ENCODE measurements at regions not wholly inside any gene's neighbourhood (a gene's known extent, or its start where the extent isn't known, plus 50 kb on each side); places are given as distances from the start of the nearest gene placed in this dataset.

DNA sequence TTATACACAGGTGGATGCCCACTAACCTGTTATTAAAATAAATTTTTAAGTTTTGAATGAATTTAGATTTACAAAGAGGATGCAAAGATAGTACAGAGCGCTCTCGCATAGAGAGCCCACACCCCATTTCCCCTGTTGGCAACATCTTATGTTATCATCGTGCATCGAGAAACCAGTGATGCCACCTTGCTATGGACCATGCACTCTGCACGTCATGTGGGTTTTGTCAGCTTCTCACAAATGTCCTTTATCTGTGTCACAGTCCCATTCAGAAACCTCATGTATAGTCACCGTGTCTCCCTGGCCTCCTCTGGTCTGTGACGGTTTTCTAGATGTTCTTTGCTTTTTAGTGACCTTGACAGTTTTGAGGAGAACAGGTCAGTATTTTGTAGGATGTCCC, 60.0 kb downstream of the ING1 start:
- no peak overlapping the region for H3K27ac ChIP-seq
- TF ChIP-seq, protein P1, sequence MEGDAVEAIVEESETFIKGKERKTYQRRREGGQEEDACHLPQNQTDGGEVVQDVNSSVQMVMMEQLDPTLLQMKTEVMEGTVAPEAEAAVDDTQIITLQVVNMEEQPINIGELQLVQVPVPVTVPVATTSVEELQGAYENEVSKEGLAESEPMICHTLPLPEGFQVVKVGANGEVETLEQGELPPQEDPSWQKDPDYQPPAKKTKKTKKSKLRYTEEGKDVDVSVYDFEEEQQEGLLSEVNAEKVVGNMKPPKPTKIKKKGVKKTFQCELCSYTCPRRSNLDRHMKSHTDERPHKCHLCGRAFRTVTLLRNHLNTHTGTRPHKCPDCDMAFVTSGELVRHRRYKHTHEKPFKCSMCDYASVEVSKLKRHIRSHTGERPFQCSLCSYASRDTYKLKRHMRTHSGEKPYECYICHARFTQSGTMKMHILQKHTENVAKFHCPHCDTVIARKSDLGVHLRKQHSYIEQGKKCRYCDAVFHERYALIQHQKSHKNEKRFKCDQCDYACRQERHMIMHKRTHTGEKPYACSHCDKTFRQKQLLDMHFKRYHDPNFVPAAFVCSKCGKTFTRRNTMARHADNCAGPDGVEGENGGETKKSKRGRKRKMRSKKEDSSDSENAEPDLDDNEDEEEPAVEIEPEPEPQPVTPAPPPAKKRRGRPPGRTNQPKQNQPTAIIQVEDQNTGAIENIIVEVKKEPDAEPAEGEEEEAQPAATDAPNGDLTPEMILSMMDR (conservative IDR thresholded peaks at IDR 0.05): no peak
- no peak for TF ChIP-seq ZFX (IDR thresholded peaks at IDR 0.05)

DNA sequence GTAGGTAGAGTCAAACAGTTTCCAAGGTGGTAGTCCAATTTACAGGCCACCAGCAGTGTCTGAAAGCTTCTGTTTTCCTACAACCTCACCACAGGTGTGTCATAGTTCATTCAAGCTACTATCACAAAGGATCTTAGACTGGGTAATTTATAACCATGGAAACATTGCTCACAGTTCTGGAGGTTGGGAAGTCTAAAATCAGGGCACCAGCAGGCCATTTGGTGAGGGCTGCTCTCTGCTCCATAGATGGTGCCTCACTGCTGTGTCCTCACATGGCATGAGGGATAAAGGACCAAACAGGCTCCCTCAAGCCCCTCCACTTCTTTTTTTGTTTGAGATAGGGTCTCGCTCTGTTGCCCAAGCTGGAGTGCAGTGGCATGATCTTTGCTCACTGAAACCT, 60.6 kb downstream of the ING1 start:
- H3K27ac ChIP-seq: no peak overlapping the region
- TF ChIP-seq ZFX (IDR thresholded peaks at IDR 0.05): no peak
- TF ChIP-seq, protein P1 (conservative IDR thresholded peaks at IDR 0.05): no peak

DNA sequence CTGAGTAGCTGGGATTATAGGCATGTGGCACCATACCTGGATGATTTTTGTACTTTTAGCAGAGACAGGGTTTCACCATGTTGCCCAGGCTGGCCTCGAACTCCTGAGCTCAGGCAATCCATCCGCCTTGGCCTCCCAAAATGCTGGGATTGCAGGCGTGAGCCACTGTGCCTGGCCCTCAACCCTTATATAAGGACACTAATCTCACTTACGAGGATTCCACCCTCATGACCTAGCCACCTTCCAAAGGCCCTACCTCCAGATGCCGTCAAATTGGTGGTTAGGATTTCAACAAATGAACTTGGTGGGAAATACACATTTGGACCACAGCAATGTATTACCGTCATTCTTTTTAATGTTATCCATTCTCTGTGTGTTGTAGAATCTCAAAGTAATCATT, 61.0 kb downstream of the ING1 start:
- H3K27ac ChIP-seq: no peak overlapping the region
- no peak for TF ChIP-seq ZFX (IDR thresholded peaks at IDR 0.05)
- TF ChIP-seq, protein P1 (conservative IDR thresholded peaks at IDR 0.05): no peak

DNA sequence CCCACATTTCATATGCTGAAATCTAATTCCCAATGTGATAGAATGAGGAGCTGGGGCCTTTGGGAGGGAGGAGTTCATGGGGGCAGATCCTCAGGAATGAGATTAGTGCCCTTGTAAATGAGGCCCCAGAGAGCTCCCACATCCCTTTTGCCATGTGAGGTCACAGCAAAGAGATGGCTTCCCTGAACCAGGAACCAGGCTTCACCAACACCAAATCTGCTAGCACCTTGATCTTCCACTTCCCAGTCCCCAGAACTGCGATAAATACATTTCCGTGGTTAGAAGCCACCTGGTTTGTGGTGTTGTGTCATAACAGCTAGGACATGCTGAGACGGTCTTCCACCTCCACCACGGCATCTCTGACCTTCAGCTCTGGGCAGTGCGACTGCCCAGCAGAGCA, 62.1 kb downstream of the ING1 start:
- no peak overlapping the region for H3K27ac ChIP-seq
- TF ChIP-seq, protein P1 (conservative IDR thresholded peaks at IDR 0.05): no peak
- TF ChIP-seq ZFX (IDR thresholded peaks at IDR 0.05): no peak

DNA sequence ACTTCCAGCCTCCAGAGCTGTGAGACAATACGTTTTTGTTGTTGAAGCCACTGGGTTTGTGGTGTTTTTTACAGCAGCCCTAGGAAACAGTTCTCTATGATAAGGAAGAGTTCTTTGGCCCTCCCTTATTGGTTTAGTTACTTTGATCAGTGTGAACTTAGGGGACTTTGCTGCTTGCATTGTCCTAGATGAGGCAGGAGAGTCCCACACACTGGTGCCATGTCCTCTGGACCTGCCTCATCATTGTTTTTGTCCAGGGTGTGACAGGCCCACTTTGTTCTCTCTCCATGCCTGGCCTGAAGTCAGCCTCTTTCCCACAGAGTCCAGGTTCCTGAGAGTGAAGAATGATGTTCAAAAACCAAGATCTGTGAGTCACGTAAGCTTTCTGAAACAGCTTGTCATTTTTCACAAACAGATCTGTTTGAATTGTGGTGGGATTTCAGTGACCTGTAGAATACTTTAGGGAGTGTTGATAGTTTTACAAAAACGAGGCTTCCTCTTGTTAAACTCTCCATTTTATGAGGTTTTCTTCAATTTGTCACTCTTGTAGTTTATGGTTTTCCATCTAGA, 63.8 kb downstream of the ING1 start:
- H3K27ac ChIP-seq: no peak overlapping the region
- TF ChIP-seq, protein P1 (conservative IDR thresholded peaks at IDR 0.05): no peak
- no peak for TF ChIP-seq ZFX (IDR thresholded peaks at IDR 0.05)

DNA sequence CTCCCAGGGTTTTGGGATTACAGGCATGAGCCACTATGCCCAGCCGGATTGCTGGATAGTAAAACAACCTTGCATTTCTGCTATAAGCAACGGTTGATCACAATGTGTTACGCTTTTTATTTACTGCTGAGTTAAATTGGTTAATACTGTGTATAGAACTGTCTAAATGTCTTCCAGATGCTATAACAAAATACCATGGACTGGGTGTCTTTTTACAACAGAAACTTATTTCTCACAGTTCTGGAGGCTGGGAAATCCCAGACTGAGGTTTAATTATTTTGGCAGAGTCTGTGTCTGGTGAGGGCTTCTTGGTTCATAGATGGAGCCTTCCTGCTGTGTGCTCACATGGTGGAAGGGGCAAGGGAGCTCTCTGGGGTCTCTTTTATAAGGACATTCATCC, 65.5 kb downstream of the ING1 start:
- no peak overlapping the region for H3K27ac ChIP-seq
- TF ChIP-seq, protein P1 (conservative IDR thresholded peaks at IDR 0.05): no peak
- TF ChIP-seq ZFX (IDR thresholded peaks at IDR 0.05): no peak

DNA sequence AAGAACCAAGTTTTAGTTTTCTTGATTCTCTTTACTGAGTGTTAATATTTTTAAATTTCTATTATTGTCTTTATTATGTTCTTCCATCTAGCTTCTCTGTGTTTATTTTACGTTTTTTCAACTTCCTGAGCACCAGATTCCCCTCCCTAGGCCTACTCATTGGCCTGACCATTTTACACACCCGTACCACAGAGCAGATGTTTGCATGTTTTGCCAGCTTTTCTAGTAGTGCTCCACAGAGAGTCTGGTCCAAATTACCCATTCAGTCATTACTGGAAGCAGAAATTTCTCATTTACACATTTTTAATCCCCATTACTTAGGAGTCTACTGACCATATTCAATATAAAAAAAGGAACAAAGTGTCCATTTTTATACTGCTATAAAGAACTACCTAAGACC, 66.9 kb downstream of the ING1 start:
- H3K27ac ChIP-seq: no peak overlapping the region
- TF ChIP-seq, protein P1 (conservative IDR thresholded peaks at IDR 0.05): no peak
- no peak for TF ChIP-seq ZFX (IDR thresholded peaks at IDR 0.05)

All from C4-2B (cell line).